ENCODE measurements at regions not wholly inside any gene's neighbourhood (a gene's known extent, or its start where the extent isn't known, plus 50 kb on each side); places are given as distances from the start of the nearest gene placed in this dataset.

DNA sequence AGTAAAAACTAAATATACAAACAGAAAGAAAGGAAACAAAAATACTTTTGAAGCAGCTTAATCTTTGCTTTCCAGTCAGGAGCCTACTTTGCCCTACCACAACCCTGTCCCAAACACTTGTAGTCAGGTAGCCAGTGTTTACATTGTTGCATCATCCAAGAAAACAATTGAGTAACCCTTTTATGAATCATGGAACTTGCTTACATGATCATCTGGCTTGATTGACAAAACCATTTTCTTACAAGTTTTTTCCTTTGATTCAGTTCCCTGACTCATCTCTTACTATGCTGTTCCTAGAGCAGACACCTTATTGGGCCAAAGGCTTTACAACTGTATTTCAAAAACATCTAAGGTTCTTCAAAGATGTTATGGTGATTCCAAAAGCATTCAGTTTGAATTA, 740.1 kb downstream of the KLHL13 start:
- Histone ChIP-seq H4K20me1 (ENCODE audit: insufficient read depth, low read length, poor library complexity, severe bottlenecking) (no peaks in the 10 kb centered on the region), H3K9me2 (replicated peaks; ENCODE audit: low read depth, low read length) (no peaks in the 10 kb centered on the region), H2AFZ (ENCODE audit: low read length) (no peak overlapping the region), H3K4me3 (ENCODE audit: low read length, poor library complexity, severe bottlenecking) (no peak overlapping the region), H3K9me3 (ENCODE audit: insufficient read depth, low read depth, low read length) (no peaks in the 10 kb centered on the region), H3K27me3 (ENCODE audit: insufficient read depth, low read length, poor library complexity, severe bottlenecking) (no peaks in the 10 kb centered on the region), H3K9ac (ENCODE audit: low read depth, low read length, poor library complexity, severe bottlenecking) (no peak overlapping the region), H3K79me2 (ENCODE audit: insufficient read depth, low read length) (no peaks in the 10 kb centered on the region), H3K36me3 (ENCODE audit: insufficient read depth, low read length) (no peaks in the 10 kb centered on the region), H3K4me2 (ENCODE audit: low read depth, low read length, poor library complexity, severe bottlenecking) (no peak overlapping the region), H3K4me1 (ENCODE audit: insufficient read depth, low read length, poor library complexity, severe bottlenecking) (no peaks in the 10 kb centered on the region), H3F3A (ENCODE audit: low read depth) (no peaks in the 10 kb centered on the region)
- TF ChIP-seq EZH2phosphoT487 (IDR thresholded peaks at IDR 0.05; ENCODE audit: borderline replicate concordance), result no peak
- TF ChIP-seq, protein P1, sequence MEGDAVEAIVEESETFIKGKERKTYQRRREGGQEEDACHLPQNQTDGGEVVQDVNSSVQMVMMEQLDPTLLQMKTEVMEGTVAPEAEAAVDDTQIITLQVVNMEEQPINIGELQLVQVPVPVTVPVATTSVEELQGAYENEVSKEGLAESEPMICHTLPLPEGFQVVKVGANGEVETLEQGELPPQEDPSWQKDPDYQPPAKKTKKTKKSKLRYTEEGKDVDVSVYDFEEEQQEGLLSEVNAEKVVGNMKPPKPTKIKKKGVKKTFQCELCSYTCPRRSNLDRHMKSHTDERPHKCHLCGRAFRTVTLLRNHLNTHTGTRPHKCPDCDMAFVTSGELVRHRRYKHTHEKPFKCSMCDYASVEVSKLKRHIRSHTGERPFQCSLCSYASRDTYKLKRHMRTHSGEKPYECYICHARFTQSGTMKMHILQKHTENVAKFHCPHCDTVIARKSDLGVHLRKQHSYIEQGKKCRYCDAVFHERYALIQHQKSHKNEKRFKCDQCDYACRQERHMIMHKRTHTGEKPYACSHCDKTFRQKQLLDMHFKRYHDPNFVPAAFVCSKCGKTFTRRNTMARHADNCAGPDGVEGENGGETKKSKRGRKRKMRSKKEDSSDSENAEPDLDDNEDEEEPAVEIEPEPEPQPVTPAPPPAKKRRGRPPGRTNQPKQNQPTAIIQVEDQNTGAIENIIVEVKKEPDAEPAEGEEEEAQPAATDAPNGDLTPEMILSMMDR (conservative IDR thresholded peaks at IDR 0.05; ENCODE audit: low read length), result no peak

DNA sequence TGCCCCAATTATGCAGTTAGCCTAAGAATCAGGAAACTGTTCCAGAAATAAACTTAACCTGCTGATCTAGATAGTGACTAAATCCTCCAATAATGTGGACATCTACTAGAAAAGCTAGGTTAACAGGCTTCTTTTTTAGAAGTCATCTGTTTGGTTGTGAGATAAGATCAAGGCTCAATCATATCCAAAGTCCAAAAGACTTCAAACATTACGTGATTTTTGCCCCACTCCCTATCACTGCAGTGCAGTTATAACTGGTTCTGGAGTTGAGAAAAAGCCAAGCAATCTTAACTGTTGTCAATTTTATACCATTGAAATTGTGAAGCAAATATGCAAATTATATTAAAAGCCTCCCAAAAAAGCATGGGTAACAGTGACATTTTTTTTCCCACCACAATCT, 781.4 kb downstream of the KLHL13 start:
- H3K4me3 ChIP-seq (ENCODE audit: low read length, poor library complexity, severe bottlenecking), result no peak overlapping the region
- H4K20me1 ChIP-seq (ENCODE audit: insufficient read depth, low read length, poor library complexity, severe bottlenecking), result no peaks in the 10 kb centered on the region
- H3K9me3 ChIP-seq (ENCODE audit: insufficient read depth, low read depth, low read length), result no peaks in the 10 kb centered on the region
- H3K36me3 ChIP-seq (ENCODE audit: insufficient read depth, low read length), result no peaks in the 10 kb centered on the region
- H3K9ac ChIP-seq (ENCODE audit: low read depth, low read length, poor library complexity, severe bottlenecking), result no peak overlapping the region
- TF ChIP-seq EZH2phosphoT487 (IDR thresholded peaks at IDR 0.05; ENCODE audit: borderline replicate concordance), result no peak
- TF ChIP-seq, protein P1 (conservative IDR thresholded peaks at IDR 0.05; ENCODE audit: low read length), result no peak
- H3K27me3 ChIP-seq (ENCODE audit: insufficient read depth, low read length, poor library complexity, severe bottlenecking), result no peaks in the 10 kb centered on the region
- no peak overlapping the region for H2AFZ ChIP-seq (ENCODE audit: low read length)
- no peaks in the 10 kb centered on the region for H3F3A ChIP-seq (ENCODE audit: low read depth)
- H3K4me1 ChIP-seq (ENCODE audit: insufficient read depth, low read length, poor library complexity, severe bottlenecking), result no peaks in the 10 kb centered on the region
- no peaks in the 10 kb centered on the region for H3K79me2 ChIP-seq (ENCODE audit: insufficient read depth, low read length)
- no peak overlapping the region for H3K4me2 ChIP-seq (ENCODE audit: low read depth, low read length, poor library complexity, severe bottlenecking)
- H3K9me2 ChIP-seq (replicated peaks; ENCODE audit: low read depth, low read length), result no peaks in the 10 kb centered on the region

DNA sequence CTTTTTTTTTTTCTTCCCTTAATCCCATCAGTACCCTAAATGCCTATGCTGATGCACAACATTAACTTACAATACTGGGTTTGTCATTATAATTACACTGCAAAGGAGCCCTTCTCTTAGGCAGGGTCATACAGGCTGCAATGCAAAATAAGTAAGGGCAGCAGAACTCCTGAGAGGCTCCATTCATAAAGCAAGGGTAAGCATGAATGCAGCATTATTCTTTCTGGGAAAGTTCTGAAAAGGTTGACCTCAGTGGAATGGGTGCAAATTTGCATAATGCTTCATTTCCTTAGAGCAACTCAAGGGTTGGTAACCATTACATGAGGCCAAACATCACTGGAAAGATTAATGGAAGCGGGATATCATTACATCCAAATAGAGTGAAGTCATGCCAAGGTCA, 789.2 kb downstream of the KLHL13 start:
- Histone ChIP-seq H3K4me3 (ENCODE audit: low read length, poor library complexity, severe bottlenecking) (no peak overlapping the region), H3K9me3 (ENCODE audit: insufficient read depth, low read depth, low read length) (no peaks in the 10 kb centered on the region), H3K27me3 (ENCODE audit: insufficient read depth, low read length, poor library complexity, severe bottlenecking) (no peaks in the 10 kb centered on the region), H3K4me1 (ENCODE audit: insufficient read depth, low read length, poor library complexity, severe bottlenecking) (no peaks in the 10 kb centered on the region), H3K79me2 (ENCODE audit: insufficient read depth, low read length) (no peaks in the 10 kb centered on the region), H3K9me2 (replicated peaks; ENCODE audit: low read depth, low read length) (no peaks in the 10 kb centered on the region), H3K36me3 (ENCODE audit: insufficient read depth, low read length) (no peaks in the 10 kb centered on the region), H2AFZ (ENCODE audit: low read length) (no peak overlapping the region), H3K4me2 (ENCODE audit: low read depth, low read length, poor library complexity, severe bottlenecking) (no peak overlapping the region), H4K20me1 (ENCODE audit: insufficient read depth, low read length, poor library complexity, severe bottlenecking) (no peaks in the 10 kb centered on the region), H3F3A (ENCODE audit: low read depth) (no peaks in the 10 kb centered on the region), H3K9ac (ENCODE audit: low read depth, low read length, poor library complexity, severe bottlenecking) (no peak overlapping the region)
- TF ChIP-seq, protein P1 (conservative IDR thresholded peaks at IDR 0.05; ENCODE audit: low read length), result no peak
- TF ChIP-seq EZH2phosphoT487 (IDR thresholded peaks at IDR 0.05; ENCODE audit: borderline replicate concordance), result no peak
